GF-D8 (cell line): ENCODE measurements at regions not wholly inside any gene's neighbourhood (a gene's known extent, or its start where the extent isn't known, plus 50 kb on each side); places are given as distances from the start of the nearest gene placed in this dataset.
A peak's percentile ranks its signal among the peaks of the same experiment; 100 is the strongest.

Experiments used
- DNase-seq: peaks from one replicate; lab custom pipeline; 2025; lab: John Stamatoyannopoulos, UW

DNA sequence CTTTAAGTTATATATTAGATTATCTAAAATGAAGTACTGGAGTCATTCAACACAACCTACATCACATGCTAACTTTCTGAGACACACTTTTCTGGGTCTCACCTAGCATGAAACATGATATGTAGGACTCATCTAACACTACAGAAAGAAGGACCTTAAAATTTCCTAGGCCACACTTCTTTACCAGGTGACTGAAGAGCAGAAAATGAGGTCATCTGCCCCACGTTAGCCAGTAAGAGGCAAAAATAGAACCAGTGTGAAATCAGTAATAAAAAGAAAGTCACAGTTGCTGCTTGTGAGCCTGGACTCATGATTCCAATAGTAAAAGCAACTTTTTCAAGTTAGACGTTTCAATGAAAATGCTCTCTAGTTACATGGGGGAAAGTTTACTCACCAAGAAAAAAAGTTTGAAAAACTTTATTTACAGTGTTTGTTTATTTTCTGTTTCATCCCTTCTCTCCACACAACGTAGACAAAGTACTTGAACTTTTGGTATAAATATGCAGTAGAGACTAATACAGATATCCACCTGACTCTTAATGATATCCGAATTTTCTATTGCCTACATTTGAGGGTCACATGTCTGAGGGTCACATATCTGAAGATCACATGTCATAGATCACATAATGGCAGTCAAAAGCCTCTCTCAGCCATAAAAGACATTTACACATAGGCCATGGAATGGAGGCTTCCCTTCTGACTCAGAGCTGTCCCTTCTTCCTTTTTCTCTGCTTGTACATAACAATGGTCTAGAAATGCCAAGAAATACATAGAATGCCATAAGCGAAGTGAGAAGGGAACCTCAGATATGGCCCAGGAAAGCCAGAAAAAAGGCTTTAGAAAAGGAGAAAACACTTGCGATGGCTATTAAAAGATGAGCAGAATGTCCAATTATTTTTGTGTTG is 362.9 kb downstream of the ZEB2 start:
- DNase-seq = no peak

DNA sequence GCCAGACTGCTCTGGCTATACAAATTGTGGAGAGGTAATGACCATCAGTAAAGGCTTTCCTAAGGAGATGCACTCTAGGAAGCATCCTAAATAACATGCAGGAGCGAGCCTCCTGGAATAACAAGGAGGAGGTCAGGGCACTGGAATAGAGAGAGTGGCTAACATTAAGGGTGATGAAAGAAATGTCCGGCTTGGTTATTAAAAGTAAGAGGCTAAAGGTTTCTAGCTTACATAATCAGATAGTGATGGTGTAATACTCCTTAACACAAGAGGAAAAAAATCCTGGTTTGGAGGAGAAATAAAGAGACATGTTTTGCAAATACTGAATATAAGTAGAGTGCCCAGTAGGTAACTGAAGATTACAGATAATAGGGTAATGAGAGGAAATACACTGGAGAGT is 365.7 kb downstream of the ZEB2 start:
- no peak for DNase-seq

DNA sequence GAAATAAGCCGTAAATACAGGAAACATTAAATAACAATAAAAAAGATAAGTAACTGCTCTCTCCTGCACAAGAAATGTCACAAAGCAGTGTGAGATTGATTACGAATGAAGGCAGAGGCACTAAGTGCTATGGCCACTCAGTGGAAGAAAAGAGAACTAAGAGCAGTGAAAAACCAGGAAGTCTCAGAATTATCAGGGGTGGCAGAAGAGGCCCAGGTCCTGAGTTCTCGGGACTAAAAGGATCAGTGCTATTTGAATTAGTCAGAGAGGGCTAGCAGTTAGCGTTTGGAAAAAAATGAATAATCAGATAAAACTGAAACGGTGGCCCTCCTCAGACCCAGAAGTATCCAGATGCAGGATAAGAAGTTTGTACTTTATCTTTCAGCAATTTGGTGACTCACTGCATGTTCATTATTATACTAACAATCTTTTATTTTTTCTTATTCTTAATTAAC is 367.1 kb downstream of the ZEB2 start:
- peak; percentile 50 for DNase-seq

DNA sequence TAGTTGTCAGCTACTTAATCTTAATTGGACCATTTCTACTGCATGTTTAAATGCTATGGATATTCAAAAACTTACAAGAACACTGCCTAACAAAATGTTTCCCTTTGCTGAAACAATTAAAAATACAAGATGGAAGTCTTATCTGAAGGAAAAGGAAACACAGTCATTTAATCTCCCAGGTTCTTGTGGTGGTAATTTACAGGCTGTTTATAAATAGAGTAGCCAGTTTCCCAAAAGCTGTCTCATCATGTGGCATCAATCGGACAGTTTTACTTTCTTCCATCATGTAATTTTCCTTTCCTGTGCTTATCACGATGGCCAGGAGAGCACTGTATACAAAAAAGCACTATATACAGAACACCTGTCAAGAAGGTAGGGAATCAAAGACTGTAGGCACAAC is 368.1 kb downstream of the ZEB2 start:
- DNase-seq = no peak

DNA sequence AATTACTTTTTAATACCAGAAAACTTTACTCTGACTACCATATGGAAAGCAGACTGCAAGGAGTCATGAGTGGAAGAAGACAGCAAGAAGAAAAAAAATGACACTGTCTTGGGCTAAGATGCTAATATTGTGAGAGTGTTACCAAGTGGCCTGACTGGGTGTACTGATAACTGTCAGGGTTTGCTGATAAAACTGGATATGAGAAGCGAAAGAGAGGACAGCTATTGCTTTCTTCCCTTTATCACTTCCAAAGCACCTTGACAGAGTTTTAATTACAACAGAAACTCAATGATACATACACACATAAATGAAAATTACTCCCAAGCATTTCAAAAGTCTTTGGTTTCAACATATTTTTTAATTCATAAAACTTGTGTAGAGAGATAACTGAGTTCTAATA is 368.5 kb downstream of the ZEB2 start:
- DNase-seq = no peak

GRCh38 chr2:144147356-144147755 is 372.6 kb downstream of the ZEB2 start:
- no peak for DNase-seq

DNA sequence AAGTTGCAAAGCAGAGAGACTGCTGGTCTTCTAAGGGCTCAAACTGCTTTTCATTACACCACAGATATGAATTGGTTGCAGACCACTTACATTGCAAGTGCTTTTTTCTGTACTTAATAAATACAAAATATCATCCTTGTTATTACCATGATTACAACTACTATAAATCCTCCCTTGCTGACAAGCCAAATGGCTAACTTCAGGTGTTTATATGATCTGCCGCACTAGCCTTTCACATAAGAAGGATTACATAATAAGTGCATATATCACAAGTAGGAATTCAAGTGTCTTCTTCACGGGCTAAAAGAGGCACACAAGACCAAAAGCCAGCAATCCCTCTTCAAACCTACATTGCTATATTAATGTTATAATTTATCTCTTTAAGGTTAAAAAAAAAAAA is 373.0 kb downstream of the ZEB2 start:
- DNase-seq = no peak

GRCh38 chr2:144146076-144146475 is 373.8 kb downstream of the ZEB2 start:
- DNase-seq = no peak

GRCh38 chr2:144143294-144144151 is 376.4 kb downstream of the ZEB2 start:
- DNase-seq = peak; percentile 1

DNA sequence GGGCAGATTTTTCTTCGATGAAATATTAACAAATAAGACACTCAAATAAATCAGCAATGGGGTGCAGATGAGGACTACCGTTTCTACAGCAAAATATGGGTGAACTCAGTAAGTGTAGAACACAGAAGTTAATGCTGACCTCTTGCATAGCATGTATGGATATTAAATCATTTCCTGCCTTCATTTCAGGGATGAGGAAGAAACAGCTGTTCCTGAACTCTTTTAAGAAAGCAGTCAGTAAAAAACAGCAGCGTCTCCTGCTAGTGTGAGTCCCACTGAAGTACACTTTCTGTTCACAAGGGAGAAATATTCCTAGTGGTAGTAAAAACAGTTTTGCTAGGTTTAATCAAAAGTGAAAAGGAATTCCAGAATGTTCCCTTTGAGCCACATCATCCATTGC is 379.0 kb downstream of the ZEB2 start:
- DNase-seq = no peak

GRCh38 chr2:144137705-144138428 is 382.1 kb downstream of the ZEB2 start:
- DNase-seq = no peak

DNA sequence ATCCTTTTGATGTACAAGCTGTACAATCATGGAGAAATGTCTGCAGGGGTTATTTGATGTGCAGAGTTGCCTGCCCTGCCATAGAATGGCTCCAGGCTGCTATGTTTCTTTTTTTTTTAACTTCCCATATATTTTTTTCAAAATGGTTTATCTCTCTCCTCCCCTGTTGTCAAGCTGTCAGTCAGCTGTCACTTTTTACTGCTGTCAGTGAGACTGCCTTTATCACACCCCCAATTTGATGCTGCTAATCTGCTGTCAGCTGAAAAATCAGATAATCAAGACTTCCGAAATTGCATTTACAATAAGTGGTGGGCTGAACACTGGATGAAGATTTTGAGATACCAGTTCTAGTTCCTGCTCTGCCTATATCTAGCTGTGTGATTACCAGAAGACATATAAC is 382.6 kb downstream of the ZEB2 start:
- no peak for DNase-seq

GRCh38 chr2:144136297-144137010 is 383.5 kb downstream of the ZEB2 start:
- no peak for DNase-seq

GRCh38 chr2:144133936-144134665 is 385.8 kb downstream of the ZEB2 start:
- no peak for DNase-seq

- no peak for DNase-seq
Measured at GRCh38 chr2:144132357-144132756, 387.6 kb downstream of the ZEB2 start.

GRCh38 chr2:144131042-144131441 is 388.9 kb downstream of the ZEB2 start:
- DNase-seq = no peak

- no peak for DNase-seq
Measured at GRCh38 chr2:144130551-144130950, 389.4 kb downstream of the ZEB2 start.

DNA sequence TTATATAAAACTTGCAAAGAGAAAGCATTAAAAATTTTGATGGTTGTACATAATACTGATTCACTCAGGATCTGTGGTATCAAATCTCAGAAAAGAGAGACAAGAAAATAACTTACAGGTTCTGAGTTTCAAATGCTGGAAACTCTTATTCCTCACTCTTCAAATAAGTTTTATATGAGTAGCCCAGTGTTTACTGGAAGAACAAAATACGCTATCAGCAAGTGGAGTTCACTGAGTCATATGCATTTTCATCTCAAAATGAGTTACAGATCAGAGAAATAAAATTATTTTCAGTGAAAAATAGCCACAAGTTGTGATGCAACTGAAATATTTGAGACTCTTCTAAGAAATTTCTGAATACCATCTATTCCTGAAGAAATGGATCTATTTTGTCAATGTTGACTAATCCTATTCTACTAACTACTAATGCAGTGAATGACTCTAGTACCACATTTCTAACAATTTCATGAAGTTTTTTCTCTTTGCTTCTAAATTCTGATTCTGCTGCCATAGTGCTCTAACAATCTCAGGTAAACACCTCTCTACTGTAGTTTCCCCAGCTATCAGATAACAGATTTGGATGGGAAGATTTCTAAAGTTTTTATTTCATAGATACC is 391.7 kb downstream of the ZEB2 start:
- no peak for DNase-seq

DNA sequence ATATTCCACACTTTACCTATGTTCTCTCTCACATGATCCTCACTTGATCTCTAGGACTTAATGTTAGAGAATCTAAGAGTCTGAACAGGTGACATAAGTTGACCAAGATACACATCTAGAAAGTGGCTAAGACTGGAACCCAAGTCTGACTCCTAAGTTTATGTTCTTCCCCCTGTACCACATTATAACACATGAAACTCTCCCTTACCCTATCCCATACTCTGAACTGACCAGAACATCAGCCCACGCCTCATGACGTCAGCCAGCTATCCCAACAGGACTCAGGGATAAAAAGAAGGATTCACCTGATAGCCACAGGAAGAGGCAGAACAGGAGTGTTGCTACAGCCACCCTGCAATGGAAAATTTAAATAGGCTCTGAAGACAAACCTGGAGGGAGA is 392.2 kb downstream of the ZEB2 start:
- DNase-seq = no peak

DNA sequence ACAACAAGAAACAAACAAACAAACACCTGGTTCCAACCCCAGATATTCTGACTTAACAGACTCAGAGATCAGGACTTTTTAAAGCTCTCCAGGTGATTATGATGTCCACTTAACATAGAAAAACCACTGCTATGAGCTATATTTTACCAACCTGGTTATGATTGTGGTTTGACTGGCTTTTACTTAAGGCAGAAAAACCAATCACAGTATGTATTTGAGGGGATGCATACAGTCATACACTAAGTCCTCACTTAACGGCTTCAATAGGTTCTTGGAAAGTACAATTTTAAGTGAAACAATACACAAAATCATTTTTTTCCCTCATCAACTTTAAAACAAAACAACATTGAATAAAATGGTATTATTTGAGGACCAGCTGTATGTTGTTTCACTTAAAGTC is 393.6 kb downstream of the ZEB2 start:
- DNase-seq = no peak

GRCh38 chr2:144125751-144126150 is 394.2 kb downstream of the ZEB2 start:
- no peak for DNase-seq
